CD4-positive, alpha-beta T cell treated with Interleukin-6 for 4 hours (primary cell): ENCODE measurements at regions not wholly inside any gene's neighbourhood (a gene's known extent, or its start where the extent isn't known, plus 50 kb on each side); places are given as distances from the start of the nearest gene placed in this dataset.
"Not testable (repeated sequence)": the region's sequence is repeated elsewhere in the genome, so short reads cannot be mapped to it uniquely, and the experiment has no call there.

Experiments used
- DNase-seq: peaks from one replicate; pipeline ENCODE4 v3.0.0-alpha.2; 2020; ENCODE audit warnings: mixed read lengths

GRCh38 chr2:217622205-217623060 is 380.4 kb downstream of the TNS1 start:
- DNase-seq, result no peak

- DNase-seq, result no peak
Measured at GRCh38 chr2:217621391-217621801, 381.4 kb downstream of the TNS1 start.

GRCh38 chr2:217618744-217619143 is 384.1 kb downstream of the TNS1 start:
- DNase-seq, result no peak

GRCh38 chr2:217617616-217618022 is 385.2 kb downstream of the TNS1 start:
- DNase-seq, result no peak

DNA sequence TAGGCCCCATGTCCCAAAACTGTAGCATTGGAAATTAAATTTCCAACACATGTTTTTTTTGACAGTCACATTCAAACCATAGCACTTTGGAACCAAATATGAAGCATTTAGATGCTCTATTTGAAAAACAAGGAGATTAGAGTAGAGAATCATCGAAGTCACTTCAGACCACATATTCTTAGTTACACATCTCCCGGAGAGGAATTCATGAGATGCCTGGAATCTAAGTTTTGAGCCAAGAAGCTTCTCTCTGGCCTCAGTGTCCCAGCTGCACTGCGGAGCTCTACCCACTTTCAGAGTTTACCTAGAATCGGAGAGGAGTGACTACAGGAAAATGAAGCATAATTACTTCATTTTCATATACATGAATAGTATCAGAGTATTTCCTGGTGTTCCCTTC is 385.9 kb downstream of the TNS1 start:
- no peak for DNase-seq

- DNase-seq, result no peak
Measured at GRCh38 chr2:217615171-217615570, 387.6 kb downstream of the TNS1 start.

GRCh38 chr2:217614498-217614897 is 388.3 kb downstream of the TNS1 start:
- DNase-seq, result no peak

- no peak for DNase-seq
Measured at GRCh38 chr2:217614096-217614495, 388.7 kb downstream of the TNS1 start.

GRCh38 chr2:217612920-217613319 is 389.9 kb downstream of the TNS1 start:
- DNase-seq, result no peak

GRCh38 chr2:217612211-217612610 is 390.6 kb downstream of the TNS1 start:
- no peak for DNase-seq

DNA sequence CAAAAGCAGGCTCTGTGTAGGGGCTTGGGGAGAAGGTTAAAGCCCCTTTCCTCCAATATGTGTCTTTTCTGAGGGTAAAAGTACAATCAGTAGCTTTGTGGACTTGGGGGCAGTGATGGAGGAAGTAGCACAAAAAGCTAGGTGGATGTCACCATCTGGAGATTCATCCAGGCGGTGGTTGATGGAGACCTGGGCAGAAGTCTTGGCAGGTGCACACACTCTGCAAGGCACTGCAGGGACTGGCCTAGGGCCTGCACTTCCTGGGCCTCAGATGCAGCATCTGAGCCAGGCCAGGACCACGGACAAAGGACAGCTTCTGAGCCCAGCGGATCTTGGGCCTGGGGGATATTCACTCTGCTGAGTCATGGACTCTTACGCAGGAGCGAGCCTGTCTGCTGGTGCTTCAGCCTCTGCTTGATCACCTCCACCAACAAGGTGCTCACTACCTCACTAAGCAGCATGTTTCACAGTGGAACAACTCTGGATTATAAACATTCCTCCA is 391.1 kb downstream of the TNS1 start:
- DNase-seq, result no peak

- DNase-seq, result no peak
Measured at GRCh38 chr2:217611056-217611455, 391.7 kb downstream of the TNS1 start.

DNA sequence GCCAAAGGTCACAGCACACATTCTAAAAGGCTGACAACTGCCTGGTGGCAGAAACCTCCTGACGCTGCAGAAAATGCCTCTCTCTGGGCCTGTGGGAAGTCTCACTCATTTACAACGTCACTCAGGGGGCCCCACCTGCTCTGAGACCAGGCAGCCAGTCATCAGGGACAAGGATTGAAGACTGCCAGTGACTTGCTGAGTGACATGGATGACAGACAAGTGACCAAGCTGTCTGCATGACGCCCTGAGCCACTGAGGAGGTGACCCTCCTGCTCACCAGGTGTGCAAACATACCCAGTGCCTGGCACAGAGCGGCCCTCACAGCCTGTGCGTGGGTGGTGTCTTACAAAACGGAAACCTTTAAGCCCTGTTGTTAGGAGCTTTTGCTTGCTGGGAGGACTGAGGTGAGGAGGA is 392.4 kb downstream of the TNS1 start:
- peak; percentile 62 for DNase-seq

DNA sequence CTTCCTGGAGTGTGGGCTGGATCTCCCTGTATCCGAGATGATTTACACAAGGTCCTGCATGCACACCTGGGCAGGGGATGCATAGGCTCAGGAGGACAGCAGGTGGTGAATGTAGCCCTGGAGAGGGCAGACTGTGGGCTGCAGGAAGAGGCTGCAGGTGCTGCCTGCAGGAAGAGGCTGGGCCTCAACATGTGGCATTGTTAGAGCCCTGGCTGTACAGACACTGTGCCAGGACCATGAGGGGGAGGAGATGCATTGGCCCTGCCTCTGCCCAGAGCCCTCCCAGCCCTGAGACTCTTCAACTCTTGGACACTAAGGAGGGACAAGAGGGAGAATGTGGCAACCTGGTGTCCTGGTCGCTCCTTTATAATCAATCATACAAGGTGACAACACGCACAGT is 392.8 kb downstream of the TNS1 start:
- DNase-seq, result peak; percentile 12

DNA sequence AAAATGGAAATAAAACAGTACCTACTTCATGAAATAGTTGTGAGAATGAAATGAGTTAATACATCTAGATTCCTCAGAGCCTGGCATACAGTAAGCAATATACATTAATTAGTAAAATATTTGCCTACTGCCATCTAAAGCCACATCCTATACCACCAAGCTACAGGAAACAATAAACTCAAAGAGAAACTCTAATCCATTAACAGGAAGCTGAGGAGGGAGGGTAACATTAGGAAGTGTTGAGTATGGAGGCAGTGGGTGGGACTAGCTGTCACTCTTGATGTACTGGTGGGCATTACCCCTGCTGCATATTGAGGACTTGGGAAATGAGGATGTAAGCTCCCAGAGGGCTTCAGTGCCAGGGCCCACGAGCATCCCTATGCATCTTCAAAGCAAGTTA is 396.5 kb downstream of the TNS1 start:
- no peak for DNase-seq

GRCh38 chr2:217604527-217605194 is 398.1 kb downstream of the TNS1 start:
- DNase-seq, result no peak

- no peak for DNase-seq
Measured at GRCh38 chr2:217601601-217602000, 401.2 kb downstream of the TNS1 start.

DNA sequence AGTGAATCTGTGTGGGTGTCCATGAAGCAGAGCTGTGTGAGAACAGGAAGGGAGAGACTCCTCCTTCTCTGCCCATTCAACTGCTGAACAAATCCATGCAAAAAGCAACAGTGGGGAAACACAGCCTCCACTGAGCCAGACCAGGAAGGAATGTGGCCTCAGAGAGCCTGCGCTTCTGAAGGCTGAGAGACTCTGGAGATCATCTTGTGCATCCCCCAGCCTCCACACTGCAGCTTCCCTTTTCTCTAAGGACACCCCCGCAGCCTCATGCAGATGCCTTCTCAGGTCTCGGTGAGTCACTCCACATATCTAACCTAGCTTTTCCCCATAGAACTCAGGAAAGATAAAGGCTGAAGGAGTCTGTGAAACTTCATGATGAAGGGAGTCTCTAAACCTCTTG is 402.9 kb downstream of the TNS1 start:
- no peak for DNase-seq

- DNase-seq, result no peak
Measured at GRCh38 chr2:217597681-217598080, 405.1 kb downstream of the TNS1 start.

GRCh38 chr2:217597145-217597544 is 405.6 kb downstream of the TNS1 start:
- no peak for DNase-seq

DNA sequence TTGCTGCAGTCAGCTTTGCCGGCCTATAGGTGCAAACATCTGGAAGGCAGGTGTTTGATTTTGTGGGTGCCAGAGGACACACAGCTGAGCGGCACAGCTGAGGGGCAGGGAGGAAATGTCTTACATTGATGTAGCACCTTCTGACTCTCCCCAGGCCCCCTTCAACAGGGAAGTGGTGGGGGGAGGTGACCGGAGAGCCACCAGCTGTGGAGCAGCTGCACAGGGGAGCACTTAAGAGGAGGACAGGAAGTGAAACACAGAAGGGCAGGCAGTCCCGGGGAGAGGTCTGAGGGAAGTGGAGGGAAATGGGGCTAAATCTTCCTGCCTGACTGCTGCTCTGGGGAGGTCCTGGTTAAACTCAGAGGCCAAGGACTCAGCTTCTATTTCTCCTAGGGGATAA is 409.1 kb downstream of the TNS1 start:
- no peak for DNase-seq

GRCh38 chr2:217588266-217588665 is 414.5 kb downstream of the TNS1 start:
- DNase-seq, result no peak

GRCh38 chr2:217585362-217585761 is 417.4 kb downstream of the TNS1 start:
- DNase-seq, result no peak

- DNase-seq, result not testable (repeated sequence)
Measured at GRCh38 chr2:217580407-217580806, 422.4 kb downstream of the TNS1 start.
